DMS53 treated with DMSO at 0.1 percent for 48 hours (cell line): ENCODE measurements at regions not wholly inside any gene's neighbourhood (a gene's known extent, or its start where the extent isn't known, plus 50 kb on each side); places are given as distances from the start of the nearest gene placed in this dataset.
"Not testable (repeated sequence)": the region's sequence is repeated elsewhere in the genome, so short reads cannot be mapped to it uniquely, and the experiment has no call there.

ENCODE experiments used
- DNase-seq: peaks from one replicate; lab custom pipeline; 2025; ENCODE audit not compliant: unreplicated experiment; lab: John Stamatoyannopoulos, UW

DNA sequence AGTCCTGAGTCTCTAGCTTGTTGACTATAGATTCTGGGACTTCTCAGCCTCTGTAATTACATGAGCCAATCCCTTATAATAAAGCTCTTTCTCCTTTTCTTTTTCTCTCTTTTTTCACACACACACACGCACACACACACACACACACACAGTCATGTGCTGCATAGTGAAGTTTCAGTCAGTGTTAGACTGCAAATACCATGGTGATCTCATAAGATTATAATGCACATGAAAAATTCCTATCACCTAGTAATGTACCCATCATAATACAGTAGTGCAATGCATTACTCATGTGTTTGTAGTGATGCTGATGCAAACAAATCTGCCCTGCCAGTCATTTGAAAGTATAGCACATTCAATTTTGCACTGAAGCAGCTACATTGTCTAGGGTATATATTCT lies 558.2 kb downstream of the SUCLG1 start:
- no peak for DNase-seq

DNA sequence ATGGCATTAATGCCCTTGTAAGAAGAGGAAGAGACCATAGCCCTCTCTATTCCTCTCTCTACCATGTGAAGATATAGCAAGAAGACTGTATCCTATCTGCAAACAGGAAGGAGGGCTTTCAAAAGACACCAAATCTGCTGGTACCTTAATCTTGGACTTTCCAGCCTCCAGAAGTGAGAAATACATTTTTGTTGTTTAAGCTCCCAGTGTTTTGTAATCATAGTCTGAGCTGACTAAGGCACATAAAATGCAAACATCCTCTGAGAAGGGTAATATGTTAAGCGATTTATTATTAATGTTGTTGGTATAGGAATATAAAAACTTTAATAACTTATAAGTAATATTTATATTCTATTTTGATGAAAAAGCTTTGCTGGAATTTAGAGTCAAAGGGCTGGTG lies 559.8 kb downstream of the SUCLG1 start:
- DNase-seq, result no peak

DNA sequence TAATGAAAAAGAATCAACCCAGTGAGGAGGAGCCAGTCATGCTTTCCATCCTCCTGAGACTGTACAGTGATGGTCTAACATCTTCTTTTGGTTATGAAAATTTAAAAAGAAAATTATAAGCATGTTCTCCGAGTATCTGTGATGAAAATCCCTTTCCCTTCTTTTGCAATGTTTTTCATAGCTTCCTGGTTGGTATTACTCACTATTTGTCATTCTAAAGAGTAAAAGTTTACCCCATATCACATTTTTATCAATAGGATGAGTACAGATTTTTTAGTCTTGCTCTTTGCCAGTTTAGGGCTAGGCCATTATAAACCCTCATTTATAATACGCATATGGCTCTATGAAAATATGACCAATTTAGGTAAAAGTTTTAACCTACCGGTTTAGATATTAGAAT lies 564.1 kb downstream of the SUCLG1 start:
- no peak for DNase-seq

DNA sequence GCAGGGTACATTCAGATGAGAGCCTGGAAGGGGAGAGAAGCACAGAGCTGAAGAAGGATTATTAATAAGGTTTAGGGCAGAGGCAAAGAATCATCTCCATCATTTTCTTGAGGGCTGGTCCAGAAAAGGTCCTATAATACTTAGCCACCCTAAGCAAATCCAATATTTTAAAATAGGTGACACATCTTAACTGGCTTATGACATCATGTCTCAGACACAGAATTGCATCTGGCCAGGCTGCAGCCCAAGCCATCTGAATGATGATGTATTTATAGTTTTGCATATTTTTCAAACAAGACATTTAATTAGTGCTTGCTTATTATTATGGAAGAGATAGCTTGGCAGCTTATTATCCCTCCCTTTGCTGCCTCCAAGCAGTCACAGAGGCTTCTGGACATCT lies 571.3 kb downstream of the SUCLG1 start:
- DNase-seq, result no peak

DNA sequence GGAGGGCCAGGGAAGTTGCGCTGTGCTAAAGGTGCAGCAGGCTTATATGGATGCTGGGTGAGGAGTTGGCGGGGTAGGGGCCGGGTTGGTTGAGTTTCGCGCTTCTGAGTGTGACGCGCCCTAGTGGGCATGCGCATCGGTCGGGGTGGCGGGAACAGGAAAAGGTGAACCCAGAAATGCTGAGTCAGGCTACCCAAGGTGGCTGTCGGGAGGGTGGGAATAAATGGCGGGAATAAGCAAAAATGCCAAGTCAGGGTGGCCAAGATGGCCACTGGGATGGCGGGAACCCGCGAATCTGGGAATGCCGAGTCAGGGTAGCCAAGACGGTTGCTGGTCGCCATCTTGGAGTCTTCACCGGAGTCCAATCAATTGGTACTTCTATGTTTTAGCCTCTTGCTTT lies 580.0 kb downstream of the SUCLG1 start:
- DNase-seq, result no peak

DNA sequence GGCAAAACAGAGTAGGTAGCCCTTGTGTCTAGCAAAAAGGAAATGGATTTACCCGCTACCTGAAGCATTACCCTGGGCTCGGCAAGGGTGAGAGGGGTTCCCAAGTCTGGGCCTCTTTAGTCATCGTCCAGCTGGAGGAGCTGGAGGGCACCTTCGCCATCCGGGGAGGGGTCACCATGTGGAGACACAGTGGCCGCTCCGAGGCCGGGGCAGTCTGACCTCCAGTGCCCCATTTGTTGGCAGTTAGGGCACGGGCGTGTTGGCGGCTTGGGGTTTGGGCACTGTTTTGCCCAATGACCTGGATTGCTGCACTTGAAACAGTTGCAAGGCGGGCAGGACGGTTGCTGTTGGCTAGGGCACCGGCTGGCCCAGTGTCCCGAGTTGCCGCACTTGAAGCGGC lies 581.8 kb downstream of the SUCLG1 start:
- not testable (repeated sequence) for DNase-seq

DNA sequence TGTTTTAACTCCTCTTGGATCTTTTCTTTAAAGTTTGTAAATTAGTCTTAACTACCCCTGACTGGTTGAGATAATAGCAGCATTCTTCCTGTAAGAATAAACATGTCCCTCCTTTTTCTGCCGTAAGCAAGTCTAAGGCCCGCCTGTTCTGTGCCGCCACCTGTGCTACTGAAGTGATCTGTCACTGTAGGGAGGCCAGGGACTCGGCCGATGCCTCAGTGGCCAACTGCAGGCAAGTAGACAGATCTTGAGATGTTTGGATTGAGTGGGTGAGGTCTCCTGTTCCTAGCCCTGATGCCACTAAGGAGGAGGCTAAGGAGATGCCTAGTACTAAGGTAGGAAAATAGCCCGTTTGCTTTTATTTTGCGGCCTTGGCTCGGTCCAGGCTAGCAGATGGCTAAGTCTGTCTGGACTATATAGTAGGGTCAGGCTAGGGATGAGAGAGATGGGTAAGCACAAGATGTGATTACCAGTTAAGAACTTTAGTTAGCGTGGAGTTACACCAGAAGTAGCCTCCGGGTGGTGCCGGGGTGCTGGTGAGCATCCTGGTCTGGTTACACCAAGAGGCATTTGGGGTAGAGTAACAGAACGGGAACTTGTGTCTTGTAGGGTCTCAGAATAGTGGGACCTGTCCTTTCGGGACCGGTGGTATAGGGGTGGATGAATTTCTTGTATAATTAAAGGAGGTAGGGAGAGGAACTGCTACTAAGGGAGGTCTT lies 584.2 kb downstream of the SUCLG1 start:
- no peak for DNase-seq

DNA sequence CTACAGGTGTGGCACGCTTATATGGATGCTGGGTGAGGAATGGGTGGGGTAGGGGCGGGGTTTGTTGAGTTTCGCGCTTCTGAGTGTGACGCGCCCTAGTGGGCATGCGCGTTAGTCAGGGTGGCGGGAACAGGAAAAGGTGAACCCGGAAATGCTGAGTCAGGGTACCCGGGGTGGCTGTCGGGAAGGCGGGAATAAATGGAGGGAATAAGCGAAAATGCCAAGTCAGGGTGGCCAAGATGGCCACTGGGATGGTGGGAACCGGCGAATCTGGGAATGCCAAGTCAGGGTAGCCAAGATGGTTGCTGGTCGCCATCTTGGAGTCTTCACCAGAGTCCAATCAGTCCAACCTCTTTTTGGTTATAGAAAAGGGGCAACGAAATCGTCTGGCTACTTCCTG lies 585.0 kb downstream of the SUCLG1 start:
- DNase-seq, result no peak

DNA sequence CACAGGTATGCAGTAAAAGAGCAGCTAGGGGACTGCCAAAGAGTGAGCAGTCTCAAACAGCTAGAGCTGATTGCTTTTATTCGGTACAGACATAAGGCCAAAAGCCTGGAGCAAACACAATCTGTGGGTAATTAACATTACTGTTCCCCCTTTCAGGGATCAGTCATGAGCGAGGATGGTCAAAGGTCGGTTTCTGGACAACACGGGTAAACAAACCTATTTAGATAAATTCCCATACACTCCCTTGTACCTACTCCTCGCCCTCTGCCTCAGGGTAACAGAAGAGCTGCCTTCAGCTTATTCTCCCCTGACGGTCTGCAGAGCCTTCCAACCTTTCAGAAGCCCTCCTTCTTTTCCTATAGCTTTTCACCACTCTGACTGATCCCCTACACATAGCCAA lies 586.0 kb downstream of the SUCLG1 start:
- no peak for DNase-seq

DNA sequence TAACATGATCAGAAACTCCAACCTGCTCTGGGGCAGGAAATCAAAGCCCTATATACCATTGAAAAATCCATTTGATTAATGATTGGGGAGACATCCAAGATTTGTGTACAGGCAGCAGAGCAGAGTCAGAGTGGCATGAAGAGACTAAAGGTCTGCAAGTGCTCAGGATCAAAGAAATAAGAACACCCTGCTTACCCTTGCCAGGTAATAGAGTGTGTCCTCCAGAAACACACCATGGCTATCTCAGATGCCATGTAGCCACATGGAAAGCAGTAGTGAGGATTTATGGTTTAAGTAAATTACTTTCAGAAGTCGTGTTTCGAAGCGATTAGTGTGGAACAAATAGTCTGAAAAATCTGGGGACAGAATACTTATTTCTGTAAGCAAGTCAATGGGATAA lies 592.9 kb downstream of the SUCLG1 start:
- no peak for DNase-seq

DNA sequence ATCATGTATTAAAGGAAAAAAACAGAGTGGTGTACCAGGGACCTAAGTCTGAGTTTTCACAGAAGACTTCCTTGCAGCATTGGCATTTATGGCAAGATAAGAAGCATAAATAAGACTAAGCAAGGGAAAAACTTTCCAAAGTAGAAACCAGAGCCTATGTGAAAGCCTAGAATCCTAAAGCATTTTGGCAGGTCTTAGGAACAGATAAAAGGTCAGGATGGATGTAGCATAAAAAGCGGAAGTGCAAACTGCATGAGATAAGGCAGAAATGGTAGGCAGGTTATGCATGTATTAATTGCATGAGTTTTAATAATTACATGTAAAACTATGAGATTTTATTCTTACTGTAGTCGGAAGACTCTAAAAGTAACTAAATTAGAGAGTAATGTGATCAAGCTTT lies 596.5 kb downstream of the SUCLG1 start:
- no peak for DNase-seq

DNA sequence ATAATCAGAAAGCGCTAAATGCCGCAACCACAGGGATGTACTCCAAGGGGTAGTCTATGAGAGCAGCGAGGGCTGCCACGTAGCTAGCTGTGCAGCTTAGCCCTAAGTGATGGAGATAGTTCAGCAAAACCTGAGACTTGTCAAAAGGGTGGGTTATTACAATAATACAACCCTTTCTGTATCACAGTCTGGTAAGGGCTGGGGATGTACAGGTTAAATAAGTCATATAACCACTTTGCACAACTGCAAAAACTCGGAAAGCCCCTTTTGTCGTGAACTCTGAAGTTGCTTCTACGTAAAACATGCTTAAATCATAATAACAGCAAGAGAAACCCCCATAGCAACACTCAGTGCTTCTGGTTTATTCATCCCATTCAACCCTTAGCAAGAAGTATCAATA lies 598.8 kb downstream of the SUCLG1 start:
- DNase-seq, result no peak

DNA sequence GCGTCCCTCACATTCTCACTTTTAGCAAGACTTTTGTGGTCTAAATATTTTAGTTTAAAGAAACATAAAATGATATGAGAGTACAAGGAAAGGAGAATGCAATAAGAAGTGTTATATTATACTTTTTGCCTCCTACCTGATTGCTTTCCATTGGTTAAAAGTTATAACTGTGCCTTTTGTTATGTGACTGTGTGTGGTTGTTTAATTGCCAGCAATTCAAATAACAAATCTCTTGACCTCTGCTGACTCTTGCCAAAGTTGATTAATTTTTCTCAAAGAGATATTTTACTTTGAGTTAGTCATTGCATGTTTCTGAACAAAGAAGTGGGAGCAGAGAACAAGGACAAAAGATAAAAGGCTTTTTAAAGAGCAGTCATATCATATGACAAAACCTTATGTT lies 599.5 kb downstream of the SUCLG1 start:
- DNase-seq, result no peak

DNA sequence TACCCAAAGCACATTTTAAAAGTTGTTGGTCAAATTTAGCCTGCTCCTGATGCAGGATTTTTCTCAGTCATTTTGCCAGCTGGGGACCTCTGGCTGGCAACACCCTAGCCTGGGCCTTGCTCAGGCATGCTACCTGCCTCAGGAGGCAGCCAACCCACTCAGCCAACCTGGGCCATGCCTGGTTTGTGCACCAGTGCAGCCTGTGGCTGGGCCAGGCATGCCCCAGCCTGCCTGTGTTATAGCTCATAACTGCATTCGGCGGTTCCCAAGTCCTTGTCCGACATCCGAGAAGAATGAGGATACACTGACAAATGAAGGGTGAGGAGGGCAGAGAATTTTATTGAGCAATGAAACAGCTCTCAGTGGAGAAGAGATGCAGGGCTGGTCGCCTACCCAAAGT lies 608.0 kb downstream of the SUCLG1 start:
- DNase-seq, result no peak

DNA sequence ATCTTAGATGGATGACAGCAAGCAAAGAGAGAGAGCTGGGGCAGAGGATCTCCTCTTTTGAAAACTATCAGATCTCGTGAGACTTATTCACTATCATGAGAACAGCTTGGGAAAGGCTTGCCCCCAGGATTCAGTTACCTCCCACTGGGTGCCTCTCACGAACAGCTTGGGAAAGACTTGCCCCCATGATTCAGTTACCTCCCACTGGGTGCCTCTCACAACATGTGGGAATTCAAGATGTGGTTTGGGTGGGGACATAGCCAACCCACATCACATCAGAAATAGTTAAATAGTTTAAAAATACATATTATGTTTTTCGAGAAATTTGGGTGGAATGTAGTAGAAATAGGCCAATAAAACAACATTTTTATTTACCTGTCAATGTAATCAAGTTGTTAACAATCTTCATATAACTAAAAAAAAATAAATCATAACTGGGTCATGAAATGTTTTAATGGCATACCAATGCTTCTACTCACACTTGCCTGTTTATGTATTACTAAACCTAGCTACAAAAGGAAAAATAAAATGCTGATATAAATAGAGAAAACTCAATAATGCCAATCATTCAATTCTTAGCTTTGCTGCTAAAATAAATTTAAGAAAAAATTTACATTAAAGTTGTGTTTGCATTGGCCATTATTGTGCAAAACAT lies 608.9 kb downstream of the SUCLG1 start:
- no peak for DNase-seq

DNA sequence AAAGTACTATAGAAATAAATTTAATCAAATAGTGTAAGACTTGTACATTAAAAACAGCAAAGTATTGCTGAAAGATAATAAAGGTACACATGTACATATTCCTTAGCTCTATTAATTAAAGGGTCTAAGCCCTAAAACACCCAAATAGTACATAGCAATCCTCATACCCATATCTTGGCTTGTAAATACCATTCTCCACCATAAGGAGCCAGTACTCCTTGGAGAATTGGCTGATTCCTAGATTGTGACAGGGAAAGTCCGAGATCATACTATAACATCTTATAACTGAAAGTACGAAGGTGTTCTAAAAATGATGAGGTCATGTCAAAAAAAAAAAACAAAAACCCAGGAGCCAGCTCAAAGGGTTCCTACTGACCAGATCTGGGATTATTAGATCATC lies 614.6 kb downstream of the SUCLG1 start:
- no peak for DNase-seq

DNA sequence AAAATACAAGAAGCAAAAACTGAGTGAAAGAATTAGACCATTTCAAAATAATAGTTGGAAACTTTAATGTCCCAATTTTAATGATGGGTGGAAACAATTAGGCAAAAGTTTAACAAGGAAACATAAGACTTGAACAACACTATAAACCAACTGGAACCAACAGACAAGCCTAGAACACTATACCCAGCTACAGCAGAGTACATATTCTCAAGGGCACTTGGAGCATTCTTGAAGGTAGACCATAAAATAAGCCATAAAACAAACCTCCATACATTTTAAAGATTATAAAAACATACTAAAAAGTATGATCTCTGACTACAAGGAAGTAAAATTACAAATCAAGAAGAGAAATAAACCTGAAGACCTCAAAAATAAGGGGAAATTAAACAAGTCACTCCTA lies 616.7 kb downstream of the SUCLG1 start:
- no peak for DNase-seq

DNA sequence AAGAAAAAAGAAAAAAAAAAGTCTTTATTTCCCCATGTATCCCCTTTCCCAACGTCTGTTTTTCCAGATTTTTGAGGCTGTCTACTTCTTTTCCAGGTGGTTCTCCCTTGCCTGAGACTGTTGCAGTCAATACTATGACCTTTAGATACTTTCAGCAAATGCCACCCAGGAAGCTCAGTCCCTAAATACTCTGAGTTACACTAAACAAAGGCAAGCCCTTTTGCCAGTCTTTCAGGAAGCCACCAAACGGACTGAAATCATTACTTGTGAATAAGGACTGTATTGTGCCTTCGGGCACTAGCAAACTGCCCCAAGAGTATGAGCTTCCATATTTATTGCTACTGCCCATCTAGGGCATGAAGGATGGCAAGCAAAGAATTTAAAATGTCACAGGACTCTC lies 621.3 kb downstream of the SUCLG1 start:
- no peak for DNase-seq

DNA sequence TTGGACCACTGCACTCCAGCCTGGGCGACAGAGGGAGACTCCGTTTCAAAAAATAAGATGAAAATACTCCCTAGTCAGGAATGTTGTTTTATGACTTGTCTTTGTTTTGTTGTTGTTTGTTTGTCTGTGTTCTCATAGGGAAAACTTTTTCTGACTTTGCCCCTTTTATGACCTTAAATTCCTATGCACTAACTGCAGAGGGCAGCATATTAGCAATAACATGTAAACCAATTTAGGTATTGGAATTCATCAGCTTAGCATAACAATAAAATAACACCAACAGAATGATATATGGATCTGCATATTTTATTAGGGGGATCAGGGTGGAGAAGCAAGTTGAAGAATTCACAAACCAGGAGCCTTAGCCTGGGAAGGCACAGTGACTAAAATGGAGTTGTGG lies 631.5 kb downstream of the SUCLG1 start:
- DNase-seq, result no peak

DNA sequence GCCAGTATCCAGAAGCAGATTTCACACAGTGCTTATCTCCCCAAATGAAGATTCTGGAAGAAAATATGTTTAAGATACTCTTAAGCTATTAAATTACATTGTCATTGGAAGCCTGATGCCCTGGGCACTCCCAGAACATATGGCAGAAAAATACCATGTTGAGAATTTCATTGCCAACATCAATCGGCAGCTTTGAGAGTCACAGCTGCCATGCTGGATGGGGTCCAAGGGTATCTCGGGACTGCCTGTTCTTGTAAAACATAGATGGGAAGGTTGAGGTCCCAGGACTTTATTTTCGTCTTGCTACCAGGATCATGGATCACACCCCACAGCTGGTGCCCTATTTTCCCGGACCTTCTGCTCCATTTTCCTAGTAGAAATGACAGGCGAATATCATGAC lies 632.5 kb downstream of the SUCLG1 start:
- no peak for DNase-seq

DNA sequence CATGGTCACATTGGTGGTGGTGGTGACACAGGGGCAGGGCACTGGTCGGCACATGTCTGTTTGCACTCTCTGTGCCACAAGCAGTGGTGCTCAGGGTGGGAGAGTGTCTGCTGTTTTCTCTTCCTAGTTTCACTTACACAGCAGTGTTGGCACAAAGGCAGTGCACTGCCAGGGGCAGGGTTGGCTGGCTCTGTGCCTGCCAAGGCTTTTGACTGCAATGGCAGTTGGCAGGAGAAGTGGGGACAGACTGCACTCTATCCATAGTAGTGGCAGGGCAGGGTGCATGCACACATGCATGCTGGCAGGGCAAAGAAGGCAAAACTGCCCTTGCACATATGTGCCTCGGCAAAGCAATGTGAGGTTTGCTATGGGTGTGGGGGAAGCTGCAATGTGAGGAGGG lies 635.9 kb downstream of the SUCLG1 start:
- no peak for DNase-seq

DNA sequence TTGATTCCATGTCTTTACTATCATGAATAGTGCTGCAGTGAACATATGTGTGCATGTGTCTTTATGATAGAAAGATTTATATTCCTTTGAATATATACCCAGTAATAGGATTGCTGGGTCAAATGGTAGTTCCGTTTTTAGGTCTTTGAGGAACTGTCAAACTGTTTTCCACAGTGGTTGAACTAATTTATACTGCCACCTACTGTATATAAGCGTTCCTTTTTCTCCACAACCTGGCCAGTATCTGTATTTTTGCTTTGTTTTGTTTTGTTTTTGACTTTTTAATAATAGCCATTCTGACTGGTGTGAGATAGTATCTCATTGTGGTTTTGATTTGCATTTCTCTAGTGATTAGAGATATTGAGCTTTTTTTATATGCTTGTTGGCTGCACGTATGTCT lies 641.6 kb downstream of the SUCLG1 start:
- DNase-seq, result peak; percentile 51

DNA sequence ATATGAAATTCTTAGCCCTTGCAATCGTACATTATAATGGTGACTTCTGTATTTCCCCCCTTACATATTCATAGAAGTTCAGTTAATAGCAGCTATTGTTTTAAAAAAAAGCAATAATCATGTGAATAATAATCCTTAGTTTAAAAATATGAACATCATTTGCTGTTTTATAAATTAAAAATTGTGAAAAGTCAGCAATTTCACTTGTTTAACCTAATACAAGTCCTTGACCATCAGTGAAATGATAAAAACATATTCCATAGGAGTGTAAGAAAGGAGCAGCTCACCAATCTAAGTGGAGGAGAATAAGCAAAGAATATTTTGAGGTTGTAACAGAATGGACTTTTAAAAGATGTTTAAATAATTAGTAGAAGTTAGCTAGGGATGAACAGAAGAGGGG lies 650.2 kb downstream of the SUCLG1 start:
- no peak for DNase-seq
